Mucosa of stomach (tissue), 1 donor: ENCODE measurements at regions not wholly inside any gene's neighbourhood (a gene's known extent, or its start where the extent isn't known, plus 50 kb on each side); places are given as distances from the start of the nearest gene placed in this dataset.

ENCODE experiments used
- H3K27me3 ChIP-seq: one replicate; pipeline ENCODE4 v1.7.0; 2013; ENCODE audit warnings: mild to moderate bottlenecking, low read length; ENCODE audit not compliant: control insufficient read depth, insufficient read depth
- H3K36me3 ChIP-seq: one replicate; pipeline ENCODE4 v1.7.0; 2013; ENCODE audit warnings: low read length; ENCODE audit not compliant: control insufficient read depth, insufficient read depth
- H3K4me1 ChIP-seq: one replicate; pipeline ENCODE4 v1.7.0; 2013; ENCODE audit warnings: mild to moderate bottlenecking, low read length; ENCODE audit not compliant: control insufficient read depth, insufficient read depth
- H3K4me3 ChIP-seq: one replicate; pipeline ENCODE4 v1.7.0; 2013; ENCODE audit warnings: low read length
- H3K9ac ChIP-seq: one replicate; pipeline ENCODE4 v1.7.0; 2013; ENCODE audit warnings: mild to moderate bottlenecking, low read length, moderate library complexity
- H3K9me3 ChIP-seq: one replicate; pipeline ENCODE4 v1.7.0; 2013; ENCODE audit warnings: mild to moderate bottlenecking, low read length, moderate library complexity; ENCODE audit not compliant: control insufficient read depth
- donor health status: Pancreatic carcinoma.

DNA sequence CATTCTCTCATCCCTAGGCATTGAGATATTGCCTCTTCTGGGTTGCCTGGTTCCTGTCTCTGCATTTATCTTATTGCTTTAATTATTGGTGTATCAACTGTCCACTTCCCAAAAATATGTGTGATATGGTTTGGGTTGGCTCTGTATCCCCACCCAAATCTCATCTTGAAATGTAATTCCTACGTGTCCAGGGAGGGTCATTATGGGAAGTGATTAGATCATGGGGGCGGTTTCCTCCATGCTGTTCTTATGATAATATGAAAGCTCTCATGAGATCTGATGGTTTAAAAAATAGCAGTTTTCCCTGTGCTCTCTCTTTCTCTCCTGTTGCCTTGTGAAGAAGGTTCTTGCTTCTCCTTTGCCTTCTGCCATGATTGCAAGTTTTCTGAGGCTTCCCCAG lies 308.3 kb upstream of the HS3ST1 start:
- Histone ChIP-seq H3K4me1 (peaks cover 10% of the 10 kb centered on the region), H3K9me3 (no peaks in the 10 kb centered on the region), H3K9ac (no peak overlapping the region), H3K4me3 (no peak overlapping the region), H3K36me3 (no peaks in the 10 kb centered on the region), H3K27me3 (no peaks in the 10 kb centered on the region)

DNA sequence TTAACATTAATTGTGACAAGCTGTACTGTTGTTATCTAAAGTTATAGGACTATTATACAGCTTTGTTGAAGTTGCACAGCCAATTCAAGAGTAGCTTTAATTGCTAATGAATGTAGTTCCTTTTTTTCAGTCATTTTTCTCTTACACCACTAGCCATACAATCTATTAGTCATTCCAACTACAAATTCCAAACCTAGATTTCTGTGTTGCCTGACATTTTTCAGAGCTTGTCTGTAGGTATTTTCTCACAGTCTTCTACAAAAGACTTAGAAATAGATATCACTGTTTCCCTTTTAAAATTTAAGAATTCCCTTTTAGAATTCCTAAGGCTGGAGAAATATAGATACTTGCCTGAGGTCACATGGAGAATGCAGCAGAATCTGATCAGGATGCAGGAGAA lies 307.0 kb upstream of the HS3ST1 start:
- no peaks in the 10 kb centered on the region for H3K27me3 ChIP-seq
- H3K9ac ChIP-seq: no peak overlapping the region
- H3K9me3 ChIP-seq: no peaks in the 10 kb centered on the region
- H3K4me3 ChIP-seq: no peak overlapping the region
- H3K36me3 ChIP-seq: no peaks in the 10 kb centered on the region
- H3K4me1 ChIP-seq: peaks cover 6% of the 10 kb centered on the region

- H3K4me3 ChIP-seq: no peak overlapping the region
- H3K9me3 ChIP-seq: no peaks in the 10 kb centered on the region
- no peaks in the 10 kb centered on the region for H3K36me3 ChIP-seq
- H3K4me1 ChIP-seq: peaks cover 17% of the 10 kb centered on the region
- no peaks in the 10 kb centered on the region for H3K27me3 ChIP-seq
- no peak overlapping the region for H3K9ac ChIP-seq
Measured at GRCh38 chr4:11732155-11732554, 303.5 kb upstream of the HS3ST1 start.

- H3K4me3 ChIP-seq: no peak overlapping the region
- H3K9ac ChIP-seq: no peak overlapping the region
- peaks cover 17% of the 10 kb centered on the region for H3K4me1 ChIP-seq
- H3K36me3 ChIP-seq: no peaks in the 10 kb centered on the region
- no peaks in the 10 kb centered on the region for H3K27me3 ChIP-seq
- no peaks in the 10 kb centered on the region for H3K9me3 ChIP-seq
Measured at GRCh38 chr4:11730545-11730944, 301.9 kb upstream of the HS3ST1 start.

DNA sequence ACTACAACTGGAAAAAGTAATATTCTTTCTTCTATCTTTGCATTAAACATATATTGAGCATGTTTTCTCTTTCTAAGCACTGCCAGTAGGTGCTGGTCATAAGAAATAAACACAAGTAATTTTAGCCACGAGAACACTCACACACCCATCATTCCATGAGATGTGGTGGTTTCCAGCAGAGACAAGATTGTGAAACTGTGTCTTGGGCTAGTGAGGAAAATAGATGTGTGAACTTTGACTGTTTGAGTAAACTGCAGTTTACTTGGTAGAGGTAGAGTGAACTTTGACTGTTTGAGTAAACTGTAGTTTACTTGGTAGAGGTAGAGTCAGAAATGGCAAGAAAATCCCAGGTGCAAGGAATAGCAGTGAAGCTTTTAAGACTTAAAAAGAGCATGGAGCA lies 300.9 kb upstream of the HS3ST1 start:
- H3K9ac ChIP-seq: no peak overlapping the region
- H3K27me3 ChIP-seq: no peaks in the 10 kb centered on the region
- peaks cover 17% of the 10 kb centered on the region for H3K4me1 ChIP-seq
- H3K9me3 ChIP-seq: no peaks in the 10 kb centered on the region
- H3K4me3 ChIP-seq: no peak overlapping the region
- no peaks in the 10 kb centered on the region for H3K36me3 ChIP-seq

GRCh38 chr4:11727903-11728564 lies 299.3 kb upstream of the HS3ST1 start:
- no peaks in the 10 kb centered on the region for H3K27me3 ChIP-seq
- H3K4me3 ChIP-seq: no peak overlapping the region
- H3K36me3 ChIP-seq: no peaks in the 10 kb centered on the region
- peaks cover 17% of the 10 kb centered on the region for H3K4me1 ChIP-seq
- H3K9ac ChIP-seq: no peak overlapping the region
- no peaks in the 10 kb centered on the region for H3K9me3 ChIP-seq

DNA sequence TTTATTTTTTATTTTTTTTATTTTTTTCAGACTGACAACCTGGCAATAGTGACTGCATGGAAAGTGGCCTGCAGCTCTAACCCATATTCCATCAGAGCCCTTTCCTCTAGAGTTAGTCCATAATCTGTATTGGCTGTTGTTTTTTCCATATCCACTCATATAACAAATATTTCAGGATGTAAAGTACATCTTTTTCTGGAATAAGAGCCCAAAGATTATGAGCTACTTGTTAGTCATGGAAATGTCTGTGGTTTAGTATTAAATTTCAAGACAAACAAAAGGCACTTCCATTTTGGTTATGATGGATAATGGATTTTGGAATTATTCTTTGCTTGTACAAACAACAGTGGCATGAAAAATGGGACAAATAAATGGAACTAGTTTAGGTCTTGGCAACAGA lies 296.0 kb upstream of the HS3ST1 start:
- no peaks in the 10 kb centered on the region for H3K27me3 ChIP-seq
- no peak overlapping the region for H3K4me3 ChIP-seq
- H3K9ac ChIP-seq: no peak overlapping the region
- H3K4me1 ChIP-seq: peaks cover 11% of the 10 kb centered on the region
- H3K36me3 ChIP-seq: no peaks in the 10 kb centered on the region
- H3K9me3 ChIP-seq: no peaks in the 10 kb centered on the region

- Histone ChIP-seq H3K9me3 (no peaks in the 10 kb centered on the region), H3K4me3 (no peak overlapping the region), H3K36me3 (no peaks in the 10 kb centered on the region), H3K9ac (no peak overlapping the region), H3K4me1 (peaks cover 4% of the 10 kb centered on the region), H3K27me3 (no peaks in the 10 kb centered on the region)
Measured at GRCh38 chr4:11722223-11722622, 293.5 kb upstream of the HS3ST1 start.

DNA sequence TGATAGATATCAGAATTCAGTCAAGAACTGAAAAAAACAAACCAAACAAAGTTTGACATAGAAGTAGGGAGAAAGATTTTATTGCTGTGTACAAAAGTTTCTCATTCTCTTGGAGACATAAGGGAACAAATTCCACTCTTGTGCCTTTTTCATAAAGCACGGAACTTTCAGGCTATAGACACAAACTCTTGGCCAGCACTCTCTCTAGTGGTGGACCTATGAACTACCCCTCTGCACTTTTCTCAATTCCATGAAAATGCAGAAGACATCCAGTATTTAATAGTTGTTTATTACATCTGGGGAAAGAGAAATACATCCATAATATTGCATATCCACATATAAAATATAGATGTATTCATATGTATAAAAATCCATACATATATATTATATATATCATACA lies 291.6 kb upstream of the HS3ST1 start:
- H3K9me3 ChIP-seq: no peaks in the 10 kb centered on the region
- no peak overlapping the region for H3K9ac ChIP-seq
- no peak overlapping the region for H3K4me3 ChIP-seq
- H3K36me3 ChIP-seq: no peaks in the 10 kb centered on the region
- H3K4me1 ChIP-seq: peaks cover 4% of the 10 kb centered on the region
- no peaks in the 10 kb centered on the region for H3K27me3 ChIP-seq

GRCh38 chr4:11719879-11720278 lies 291.2 kb upstream of the HS3ST1 start:
- H3K4me1 ChIP-seq: peaks cover 4% of the 10 kb centered on the region
- no peaks in the 10 kb centered on the region for H3K36me3 ChIP-seq
- H3K27me3 ChIP-seq: no peaks in the 10 kb centered on the region
- no peak overlapping the region for H3K4me3 ChIP-seq
- no peaks in the 10 kb centered on the region for H3K9me3 ChIP-seq
- no peak overlapping the region for H3K9ac ChIP-seq

- H3K27me3 ChIP-seq: no peaks in the 10 kb centered on the region
- H3K9ac ChIP-seq: no peak overlapping the region
- no peaks in the 10 kb centered on the region for H3K9me3 ChIP-seq
- H3K36me3 ChIP-seq: no peaks in the 10 kb centered on the region
- H3K4me3 ChIP-seq: no peak overlapping the region
- H3K4me1 ChIP-seq: peaks cover 4% of the 10 kb centered on the region
Measured at GRCh38 chr4:11715753-11716521, 287.2 kb upstream of the HS3ST1 start.

- Histone ChIP-seq H3K9me3 (no peaks in the 10 kb centered on the region), H3K36me3 (no peaks in the 10 kb centered on the region), H3K27me3 (no peaks in the 10 kb centered on the region), H3K4me1 (no peaks in the 10 kb centered on the region), H3K4me3 (no peak overlapping the region), H3K9ac (no peak overlapping the region)
Measured at GRCh38 chr4:11710453-11711093, 281.9 kb upstream of the HS3ST1 start.
